ENCODE measurements at regions not wholly inside any gene's neighbourhood (a gene's known extent, or its start where the extent isn't known, plus 50 kb on each side); places are given as distances from the start of the nearest gene placed in this dataset.

- Histone ChIP-seq H3K4me1 (ENCODE audit: control insufficient read depth, insufficient read depth, low read length, poor library complexity, severe bottlenecking) (no peaks in the 10 kb centered on the region), H3K27ac (ENCODE audit: insufficient read depth, low read length, poor library complexity, severe bottlenecking) (no peak overlapping the region), H3K36me3 (ENCODE audit: control insufficient read depth, insufficient read depth, low read length) (no peaks in the 10 kb centered on the region), H3K9me3 (ENCODE audit: control insufficient read depth in 2 of 2, low read length in 2 of 2) (no peaks in the 10 kb centered on the region), H3K27me3 (ENCODE audit: control insufficient read depth, insufficient read depth, low read length) (no peaks in the 10 kb centered on the region), H3K4me3 (ENCODE audit: low read depth, low read length) (no peak overlapping the region)
- Mint-ChIP-seq H3K27me3 (no peaks in the 10 kb centered on the region), H3K36me3 (no peaks in the 10 kb centered on the region), H3K4me3 (no peak overlapping the region), H3K27ac (no peak overlapping the region), H3K4me1 (peaks cover 0 to 5% (median 0%) of the 10 kb centered on the region in 4 donors), H3K9me3 (peaks cover 0 to 10% (median 7%) of the 10 kb centered on the region in 7 donors)
- DNase-seq, result no peak
- no peak for ATAC-seq (ENCODE audit: low read depth in 2 of 2)
These were observed 292.5 kb upstream of the SEMA3C start for GRCh38 chr7:81211204-81211933.

DNA sequence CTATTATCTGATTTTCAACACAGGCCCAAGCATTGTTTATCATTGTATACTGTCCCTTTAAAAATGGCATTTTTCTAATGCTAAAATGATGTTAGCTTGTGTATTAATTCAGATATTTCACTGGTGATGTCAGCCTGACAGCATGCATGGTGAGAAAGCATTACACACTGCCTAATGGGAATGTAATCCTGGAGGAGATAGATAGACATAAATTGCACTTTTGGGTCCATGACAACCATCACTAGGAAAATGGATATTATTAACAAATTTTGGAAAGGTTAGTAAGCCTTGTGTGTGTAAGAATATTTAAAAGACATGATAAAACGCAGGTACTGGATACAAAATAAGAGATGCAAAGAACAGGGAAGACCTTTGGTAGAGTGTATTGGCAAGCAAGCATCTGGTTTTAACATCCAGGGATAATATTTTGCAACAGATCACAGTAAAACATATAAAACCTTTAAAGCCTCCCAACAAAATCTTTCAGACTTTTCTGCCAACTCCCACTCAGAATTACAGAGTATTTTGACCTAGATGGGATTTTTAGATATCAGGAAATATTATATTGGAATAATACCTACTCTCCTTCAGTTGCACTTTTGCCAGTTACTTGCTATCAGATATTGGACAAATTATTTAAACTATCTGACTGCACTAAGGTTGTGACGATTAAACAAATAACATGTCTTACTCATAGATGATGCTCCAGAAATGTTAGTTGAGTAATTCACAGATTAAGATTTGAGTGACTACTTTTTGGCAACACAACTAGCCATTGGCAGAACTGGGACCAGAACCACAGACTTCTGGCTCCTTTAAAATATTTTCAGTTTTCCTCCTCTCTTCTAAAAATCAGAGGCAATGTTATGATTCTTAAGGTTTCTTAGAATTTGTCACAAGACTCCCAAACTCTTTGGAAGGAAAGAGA lies 291.6 kb upstream of the SEMA3C start:
- Histone ChIP-seq H3K9me3 (ENCODE audit: control insufficient read depth in 2 of 2, low read length in 2 of 2) (no peaks in the 10 kb centered on the region), H3K27me3 (ENCODE audit: control insufficient read depth, insufficient read depth, low read length) (no peaks in the 10 kb centered on the region), H3K4me3 (ENCODE audit: low read depth, low read length) (no peak overlapping the region), H3K4me1 (ENCODE audit: control insufficient read depth, insufficient read depth, low read length, poor library complexity, severe bottlenecking) (no peaks in the 10 kb centered on the region), H3K27ac (ENCODE audit: insufficient read depth, low read length, poor library complexity, severe bottlenecking) (no peak overlapping the region), H3K36me3 (ENCODE audit: control insufficient read depth, insufficient read depth, low read length) (no peaks in the 10 kb centered on the region)
- ATAC-seq (ENCODE audit: low read depth in 2 of 2) (no peak), DNase-seq (no peak)
- Mint-ChIP-seq H3K27me3 (no peaks in the 10 kb centered on the region), H3K9me3 (peaks cover 0 to 13% (median 7%) of the 10 kb centered on the region in 7 donors), H3K4me1 (peaks cover 0 to 5% (median 0%) of the 10 kb centered on the region in 4 donors), H3K27ac (no peak overlapping the region), H3K36me3 (no peaks in the 10 kb centered on the region), H3K4me3 (no peak overlapping the region)

- H3K36me3 Mint-ChIP-seq, result no peaks in the 10 kb centered on the region
- peaks cover 0 to 5% (median 0%) of the 10 kb centered on the region in 4 donors for H3K4me1 Mint-ChIP-seq
- Histone ChIP-seq H3K4me3 (ENCODE audit: low read depth, low read length) (no peak overlapping the region), H3K36me3 (ENCODE audit: control insufficient read depth, insufficient read depth, low read length) (no peaks in the 10 kb centered on the region), H3K27ac (ENCODE audit: insufficient read depth, low read length, poor library complexity, severe bottlenecking) (no peak overlapping the region), H3K27me3 (ENCODE audit: control insufficient read depth, insufficient read depth, low read length) (no peaks in the 10 kb centered on the region), H3K9me3 (ENCODE audit: control insufficient read depth in 2 of 2, low read length in 2 of 2) (no peaks in the 10 kb centered on the region), H3K4me1 (ENCODE audit: control insufficient read depth, insufficient read depth, low read length, poor library complexity, severe bottlenecking) (no peaks in the 10 kb centered on the region)
- H3K9me3 Mint-ChIP-seq, result peaks cover 0 to 13% (median 8%) of the 10 kb centered on the region in 7 donors
- H3K27ac Mint-ChIP-seq, result no peak overlapping the region
- ATAC-seq (ENCODE audit: low read depth in 2 of 2) (no peak), DNase-seq (no peak)
- no peaks in the 10 kb centered on the region for H3K27me3 Mint-ChIP-seq
- no peak overlapping the region for H3K4me3 Mint-ChIP-seq
These were observed 290.2 kb upstream of the SEMA3C start for GRCh38 chr7:81209059-81209458.

DNA sequence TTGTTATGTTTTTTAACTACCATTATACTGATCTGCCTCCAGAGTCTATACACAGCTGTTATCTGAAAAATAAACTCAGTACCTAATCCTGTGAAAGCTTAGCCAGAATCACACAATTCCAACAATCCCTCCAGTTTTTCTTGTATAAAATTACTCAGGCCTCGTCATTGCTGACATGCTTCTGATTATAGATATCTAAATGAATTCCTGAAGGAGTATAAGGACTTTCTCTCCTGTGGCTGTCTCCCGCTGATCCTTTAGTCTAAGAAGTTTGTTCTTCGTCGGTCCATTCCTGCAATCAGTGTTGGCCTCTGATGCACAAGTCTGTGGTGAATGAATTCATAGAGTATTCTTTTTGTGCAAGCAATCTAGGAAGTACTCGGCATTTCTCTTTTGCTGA lies 288.9 kb upstream of the SEMA3C start:
- ATAC-seq (ENCODE audit: low read depth in 2 of 2) (no peak), DNase-seq (no peak)

GRCh38 chr7:81206667-81207360 lies 288.0 kb upstream of the SEMA3C start:
- Mint-ChIP-seq H3K27me3 (no peaks in the 10 kb centered on the region), H3K27ac (no peak overlapping the region), H3K9me3 (peaks cover 0 to 13% (median 7%) of the 10 kb centered on the region in 7 donors), H3K36me3 (no peaks in the 10 kb centered on the region), H3K4me1 (peaks cover 0 to 5% (median 0%) of the 10 kb centered on the region in 4 donors), H3K4me3 (no peak overlapping the region)
- no peak for DNase-seq
- Histone ChIP-seq H3K27me3 (ENCODE audit: control insufficient read depth, insufficient read depth, low read length) (no peaks in the 10 kb centered on the region), H3K36me3 (ENCODE audit: control insufficient read depth, insufficient read depth, low read length) (no peaks in the 10 kb centered on the region), H3K27ac (ENCODE audit: insufficient read depth, low read length, poor library complexity, severe bottlenecking) (no peak overlapping the region), H3K4me1 (ENCODE audit: control insufficient read depth, insufficient read depth, low read length, poor library complexity, severe bottlenecking) (no peaks in the 10 kb centered on the region), H3K9me3 (ENCODE audit: control insufficient read depth in 2 of 2, low read length in 2 of 2) (peaks cover 0 to 5% of the 10 kb centered on the region in 2 experiments), H3K4me3 (ENCODE audit: low read depth, low read length) (no peak overlapping the region)
- no peak for ATAC-seq (ENCODE audit: low read depth in 2 of 2)

More for the DNA sequence above, 288.9 kb upstream of the SEMA3C start:
- peaks cover 0 to 5% (median 0%) of the 10 kb centered on the region in 4 donors for H3K4me1 Mint-ChIP-seq
- Histone ChIP-seq H3K9me3 (ENCODE audit: control insufficient read depth in 2 of 2, low read length in 2 of 2) (peaks cover 0 to 5% of the 10 kb centered on the region in 2 experiments), H3K27ac (ENCODE audit: insufficient read depth, low read length, poor library complexity, severe bottlenecking) (no peak overlapping the region), H3K36me3 (ENCODE audit: control insufficient read depth, insufficient read depth, low read length) (no peaks in the 10 kb centered on the region), H3K4me3 (ENCODE audit: low read depth, low read length) (no peak overlapping the region), H3K27me3 (ENCODE audit: control insufficient read depth, insufficient read depth, low read length) (no peaks in the 10 kb centered on the region), H3K4me1 (ENCODE audit: control insufficient read depth, insufficient read depth, low read length, poor library complexity, severe bottlenecking) (no peaks in the 10 kb centered on the region)
- no peaks in the 10 kb centered on the region for H3K36me3 Mint-ChIP-seq
- no peak overlapping the region for H3K4me3 Mint-ChIP-seq
- peak overlapping the region in 1 of 3 donors; percentile 64 for H3K27ac Mint-ChIP-seq
- H3K9me3 Mint-ChIP-seq, result peaks cover 0 to 13% (median 8%) of the 10 kb centered on the region in 7 donors
- no peaks in the 10 kb centered on the region for H3K27me3 Mint-ChIP-seq

GRCh38 chr7:81206217-81206616 lies 287.4 kb upstream of the SEMA3C start:
- no peak overlapping the region for H3K27ac Mint-ChIP-seq
- peaks cover 0 to 5% (median 0%) of the 10 kb centered on the region in 4 donors for H3K4me1 Mint-ChIP-seq
- peaks cover 0 to 13% (median 7%) of the 10 kb centered on the region in 7 donors for H3K9me3 Mint-ChIP-seq
- Histone ChIP-seq H3K27ac (ENCODE audit: insufficient read depth, low read length, poor library complexity, severe bottlenecking) (no peak overlapping the region), H3K36me3 (ENCODE audit: control insufficient read depth, insufficient read depth, low read length) (no peaks in the 10 kb centered on the region), H3K9me3 (ENCODE audit: control insufficient read depth in 2 of 2, low read length in 2 of 2) (peaks cover 0 to 5% of the 10 kb centered on the region in 2 experiments), H3K27me3 (ENCODE audit: control insufficient read depth, insufficient read depth, low read length) (no peaks in the 10 kb centered on the region), H3K4me1 (ENCODE audit: control insufficient read depth, insufficient read depth, low read length, poor library complexity, severe bottlenecking) (no peaks in the 10 kb centered on the region), H3K4me3 (ENCODE audit: low read depth, low read length) (no peak overlapping the region)
- no peaks in the 10 kb centered on the region for H3K36me3 Mint-ChIP-seq
- DNase-seq (no peak), ATAC-seq (ENCODE audit: low read depth in 2 of 2) (no peak)
- H3K4me3 Mint-ChIP-seq, result no peak overlapping the region
- H3K27me3 Mint-ChIP-seq, result no peaks in the 10 kb centered on the region

DNA sequence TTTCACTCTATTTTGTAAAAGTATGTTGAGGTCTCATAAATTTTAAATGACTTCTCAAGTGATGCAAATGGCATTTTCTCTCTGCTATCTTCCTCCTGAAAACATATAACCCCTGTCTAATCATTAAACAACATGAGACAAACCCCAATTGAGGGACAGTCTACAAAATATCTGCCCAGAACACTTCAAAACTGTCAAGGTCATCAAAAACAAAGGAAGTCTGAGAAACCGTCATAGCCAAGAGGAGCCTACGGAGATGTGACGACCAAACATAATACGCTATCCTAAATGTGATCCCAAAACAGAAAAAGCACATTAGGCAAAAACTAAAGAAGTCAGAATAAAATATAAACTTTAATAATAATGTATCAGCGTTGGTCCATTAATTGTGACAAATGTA lies 282.3 kb upstream of the SEMA3C start:
- Histone ChIP-seq H3K27me3 (ENCODE audit: control insufficient read depth, insufficient read depth, low read length) (no peaks in the 10 kb centered on the region), H3K36me3 (ENCODE audit: control insufficient read depth, insufficient read depth, low read length) (no peaks in the 10 kb centered on the region), H3K9me3 (ENCODE audit: control insufficient read depth in 2 of 2, low read length in 2 of 2) (peaks cover 0 to 5% of the 10 kb centered on the region in 2 experiments), H3K27ac (ENCODE audit: insufficient read depth, low read length, poor library complexity, severe bottlenecking) (no peak overlapping the region), H3K4me1 (ENCODE audit: control insufficient read depth, insufficient read depth, low read length, poor library complexity, severe bottlenecking) (no peaks in the 10 kb centered on the region), H3K4me3 (ENCODE audit: low read depth, low read length) (no peak overlapping the region)
- no peaks in the 10 kb centered on the region for H3K36me3 Mint-ChIP-seq
- no peaks in the 10 kb centered on the region for H3K4me1 Mint-ChIP-seq
- ATAC-seq (ENCODE audit: low read depth in 2 of 2) (no peak), DNase-seq (no peak)
- H3K27me3 Mint-ChIP-seq, result no peaks in the 10 kb centered on the region
- H3K9me3 Mint-ChIP-seq, result peaks cover 0 to 12% (median 8%) of the 10 kb centered on the region in 7 donors
- H3K4me3 Mint-ChIP-seq, result no peak overlapping the region
- no peak overlapping the region for H3K27ac Mint-ChIP-seq

Data from CD4-positive, CD25-positive, alpha-beta regulatory T cell (primary cell).